ENCODE measurements at regions not wholly inside any gene's neighbourhood (a gene's known extent, or its start where the extent isn't known, plus 50 kb on each side); places are given as distances from the start of the nearest gene placed in this dataset.

DNA sequence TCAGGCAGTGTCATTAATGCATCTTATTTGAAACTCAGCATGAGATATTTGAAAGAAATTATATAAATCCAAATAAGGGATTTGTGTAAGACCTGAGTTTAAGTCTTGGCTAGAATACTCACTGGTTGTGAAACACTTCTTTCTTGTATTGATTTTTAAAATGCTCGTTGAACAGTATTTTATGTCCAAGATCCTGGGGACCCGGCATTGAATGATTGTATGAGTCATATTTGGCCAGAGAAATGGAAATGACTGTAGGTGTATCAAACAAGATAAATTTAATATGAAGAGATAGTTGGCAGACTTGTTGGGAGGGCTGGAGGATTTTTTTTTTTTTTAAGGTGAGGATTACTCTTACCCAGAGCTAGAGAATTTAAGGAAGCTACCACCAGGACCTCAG is 606.1 kb upstream of the CPEB2 start (continued):
- TF ChIP-seq RXRA (IDR thresholded peaks at IDR 0.05; ENCODE audit: insufficient read depth, low read depth, low read length) (no peak), SP2 (IDR thresholded peaks at IDR 0.05; ENCODE audit: low read length) (no peak), EP300 (IDR thresholded peaks at IDR 0.05; ENCODE audit: borderline replicate concordance in 1 of 2, low read depth in 2 of 2, low read length in 2 of 2) (no peak), MAFK (IDR thresholded peaks at IDR 0.05; ENCODE audit: low read depth, low read length) (no peak), SAP30 (IDR thresholded peaks at IDR 0.05; ENCODE audit: insufficient read depth, insufficient replicate concordance, low read length) (no peak), SRF (IDR thresholded peaks at IDR 0.05; ENCODE audit: low read depth, low read length) (no peak), EGR1 (IDR thresholded peaks at IDR 0.05; ENCODE audit: borderline replicate concordance, low read depth, low read length) (no peak), KDM5A (IDR thresholded peaks at IDR 0.05; ENCODE audit: low read length) (no peak), RAD21 (IDR thresholded peaks at IDR 0.05 in 1 of 2, conservative IDR thresholded peaks at IDR 0.05 in 1 of 2; ENCODE audit: low read depth in 2 of 2, low read length in 2 of 2) (no peak)

Data from H1 (cell line).